ENCODE measurements at regions not wholly inside any gene's neighbourhood (a gene's known extent, or its start where the extent isn't known, plus 50 kb on each side); places are given as distances from the start of the nearest gene placed in this dataset.

DNA sequence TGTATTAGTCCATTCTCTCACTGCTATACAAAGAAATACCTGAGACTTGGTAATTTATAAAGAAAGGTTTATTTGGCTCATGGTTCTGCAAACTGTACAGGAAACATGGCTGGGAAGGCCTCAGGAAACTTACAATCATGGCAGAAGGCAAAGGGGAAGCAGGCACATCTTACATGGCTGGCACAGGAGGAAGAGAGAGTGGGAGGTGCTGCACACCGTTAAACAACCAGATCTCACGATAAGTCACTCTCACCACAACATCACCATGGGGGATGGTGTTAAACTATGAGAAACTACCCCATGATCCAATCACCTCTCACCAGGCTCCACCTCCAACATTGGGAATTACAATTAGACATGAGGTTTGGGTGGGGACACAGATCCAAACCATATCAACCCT, 191.8 kb upstream of the PLXNC1 start:
- H3K4me3 ChIP-seq: no peak overlapping the region
- no peaks in the 10 kb centered on the region for H3K9me3 ChIP-seq
- no peaks in the 10 kb centered on the region for H3K27me3 ChIP-seq
- H3K27ac ChIP-seq: peak overlapping the region; percentile 14 to 21
- TF ChIP-seq, protein P1, sequence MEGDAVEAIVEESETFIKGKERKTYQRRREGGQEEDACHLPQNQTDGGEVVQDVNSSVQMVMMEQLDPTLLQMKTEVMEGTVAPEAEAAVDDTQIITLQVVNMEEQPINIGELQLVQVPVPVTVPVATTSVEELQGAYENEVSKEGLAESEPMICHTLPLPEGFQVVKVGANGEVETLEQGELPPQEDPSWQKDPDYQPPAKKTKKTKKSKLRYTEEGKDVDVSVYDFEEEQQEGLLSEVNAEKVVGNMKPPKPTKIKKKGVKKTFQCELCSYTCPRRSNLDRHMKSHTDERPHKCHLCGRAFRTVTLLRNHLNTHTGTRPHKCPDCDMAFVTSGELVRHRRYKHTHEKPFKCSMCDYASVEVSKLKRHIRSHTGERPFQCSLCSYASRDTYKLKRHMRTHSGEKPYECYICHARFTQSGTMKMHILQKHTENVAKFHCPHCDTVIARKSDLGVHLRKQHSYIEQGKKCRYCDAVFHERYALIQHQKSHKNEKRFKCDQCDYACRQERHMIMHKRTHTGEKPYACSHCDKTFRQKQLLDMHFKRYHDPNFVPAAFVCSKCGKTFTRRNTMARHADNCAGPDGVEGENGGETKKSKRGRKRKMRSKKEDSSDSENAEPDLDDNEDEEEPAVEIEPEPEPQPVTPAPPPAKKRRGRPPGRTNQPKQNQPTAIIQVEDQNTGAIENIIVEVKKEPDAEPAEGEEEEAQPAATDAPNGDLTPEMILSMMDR (IDR thresholded peaks at IDR 0.05): no peak
- H3K36me3 ChIP-seq: no peaks in the 10 kb centered on the region
- no peak for DNase-seq (ENCODE audit: low spot score)
- H3K4me1 ChIP-seq: no peaks in the 10 kb centered on the region

GRCh38 chr12:93957168-93957567, 191.2 kb upstream of the PLXNC1 start:
- H3K27ac ChIP-seq: peak overlapping the region; percentile 14 to 46
- no peaks in the 10 kb centered on the region for H3K27me3 ChIP-seq
- TF ChIP-seq, protein P1 (IDR thresholded peaks at IDR 0.05): no peak
- H3K4me1 ChIP-seq: no peaks in the 10 kb centered on the region
- no peaks in the 10 kb centered on the region for H3K36me3 ChIP-seq
- no peak for DNase-seq (ENCODE audit: low spot score)
- peaks cover 0 to 5% of the 10 kb centered on the region in 2 donors for H3K9me3 ChIP-seq
- H3K4me3 ChIP-seq: no peak overlapping the region

DNA sequence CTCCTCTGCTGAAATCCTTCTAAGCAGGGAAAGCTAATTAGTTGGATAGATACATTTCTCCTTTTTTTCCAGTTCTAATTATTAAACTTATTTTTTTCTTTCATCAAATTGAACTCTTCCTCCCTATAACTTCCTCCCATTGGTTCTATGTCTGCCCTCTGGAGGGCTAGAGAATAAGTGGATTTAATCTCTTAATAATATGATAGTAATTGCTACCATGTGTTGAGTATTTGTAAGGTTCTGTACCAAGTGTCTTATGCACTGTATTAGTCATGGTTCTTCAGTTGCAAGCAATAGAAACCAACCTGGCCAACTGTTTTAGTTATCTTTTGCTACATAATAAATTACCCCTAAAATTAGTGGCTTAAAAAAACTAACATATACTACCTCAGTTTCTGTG, 190.5 kb upstream of the PLXNC1 start:
- no peak for DNase-seq (ENCODE audit: low spot score)
- H3K27me3 ChIP-seq: no peaks in the 10 kb centered on the region
- peaks cover 0 to 9% of the 10 kb centered on the region in 2 donors for H3K9me3 ChIP-seq
- no peaks in the 10 kb centered on the region for H3K36me3 ChIP-seq
- peak overlapping the region in 1 of 2 donors; percentile 46 for H3K27ac ChIP-seq
- no peak overlapping the region for H3K4me3 ChIP-seq
- TF ChIP-seq, protein P1 (IDR thresholded peaks at IDR 0.05): no peak
- no peaks in the 10 kb centered on the region for H3K4me1 ChIP-seq

DNA sequence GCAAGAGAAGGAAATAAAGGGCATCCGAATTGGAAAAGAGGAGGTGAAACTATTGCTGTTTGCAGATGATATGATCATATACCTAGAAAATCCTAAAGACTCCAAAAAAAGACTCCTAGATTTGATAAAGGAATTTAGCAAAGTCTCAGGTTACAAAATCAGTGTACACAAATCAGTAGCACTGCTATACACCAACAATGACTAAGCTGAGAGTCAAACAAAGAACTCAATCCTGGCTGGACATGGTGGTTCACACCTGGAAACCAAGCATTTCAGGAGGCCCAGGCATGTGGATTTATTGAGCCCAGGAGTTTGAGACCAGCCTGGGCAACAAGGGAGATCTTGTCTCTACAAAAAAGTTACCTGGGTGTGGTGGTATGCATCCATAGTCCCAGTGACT, 188.7 kb upstream of the PLXNC1 start:
- Histone ChIP-seq H3K36me3 (no peaks in the 10 kb centered on the region), H3K4me1 (no peaks in the 10 kb centered on the region), H3K4me3 (no peak overlapping the region), H3K9me3 (peaks cover 0 to 9% of the 10 kb centered on the region in 2 donors), H3K27ac (no peak overlapping the region), H3K27me3 (no peaks in the 10 kb centered on the region)
- TF ChIP-seq, protein P1 (IDR thresholded peaks at IDR 0.05): no peak
- DNase-seq (ENCODE audit: low spot score): no peak

GRCh38 chr12:93960521-93960920, 187.9 kb upstream of the PLXNC1 start:
- H3K9me3 ChIP-seq: peaks cover 0 to 9% of the 10 kb centered on the region in 2 donors
- TF ChIP-seq, protein P1 (IDR thresholded peaks at IDR 0.05): no peak
- H3K27ac ChIP-seq: no peak overlapping the region
- H3K36me3 ChIP-seq: no peaks in the 10 kb centered on the region
- H3K4me3 ChIP-seq: no peak overlapping the region
- no peak for DNase-seq (ENCODE audit: low spot score)
- H3K4me1 ChIP-seq: no peaks in the 10 kb centered on the region
- H3K27me3 ChIP-seq: no peaks in the 10 kb centered on the region

GRCh38 chr12:93962336-93962735, 186.0 kb upstream of the PLXNC1 start:
- DNase-seq (ENCODE audit: low spot score): no peak
- Histone ChIP-seq H3K4me3 (no peak overlapping the region), H3K27ac (no peak overlapping the region), H3K27me3 (no peaks in the 10 kb centered on the region), H3K36me3 (no peaks in the 10 kb centered on the region), H3K9me3 (peaks cover 0 to 9% of the 10 kb centered on the region in 2 donors), H3K4me1 (no peaks in the 10 kb centered on the region)
- TF ChIP-seq, protein P1 (IDR thresholded peaks at IDR 0.05): no peak
